HepG2 (cell line): ENCODE measurements at regions not wholly inside any gene's neighbourhood (a gene's known extent, or its start where the extent isn't known, plus 50 kb on each side); places are given as distances from the start of the nearest gene placed in this dataset.

Experiments used
- ATAC-seq: fragments of 200-7000 bp; cut with Tn5 transposase; 3 replicates; pipeline ENCODE4 v1.9.1; 2020; ENCODE audit warnings: mild to moderate bottlenecking, moderate library complexity
- BruUV-seq: library from RNA; stranded (reverse); fragments of 400-500 nt; replicated peaks from 2 replicates; lab custom pipeline; 2021; lab: Mats Ljungman, UMichigan
- CTCF ChIA-PET: fragments of 300-600 bp; formaldehyde crosslinking; extraction: SDS; loops from one replicate; lab custom pipeline; 2021; ENCODE audit warnings: low total read pairs, inconsistent platforms, low intra/inter-chr PET ratio; lab: Yijun Ruan, JAX
- POLR2A ChIA-PET: fragments of 350-600 bp; sonication (Branson Sonifier 250); formaldehyde crosslinking; loops from one replicate; lab custom pipeline; 2020; ENCODE audit warnings: antibody characterized with exemption, inconsistent platforms; lab: Yijun Ruan, JAX
- DNase-seq: peaks from one replicate; pipeline ENCODE4 v3.0.0-alpha.2; 2015; ENCODE audit warnings: low spot score
- FAIRE-seq: peaks from 3 replicates; lab custom pipeline; 2011; peaks lifted over from hg19 to GRCh38; lab: Jason Lieb, UNC
- H2AFZ ChIP-seq: one replicate; pipeline ENCODE4 v1.6.1; 2011; ENCODE audit warnings: low read length, inconsistent platforms
- H3K27ac ChIP-seq: fragments of 300-600 bp; 3 replicates; pipeline ENCODE4 v1.8.0; 2011; ENCODE audit warnings: mixed run types, mild to moderate bottlenecking, mixed read lengths, low read length, inconsistent platforms; ENCODE audit not compliant: insufficient read depth; ENCODE audit errors: extremely low read length
- H3K27me3 ChIP-seq, 2 experiments: fragments of 200-600 bp in 1 of 2; 2 replicates in 1 of 2; 3 replicates in 1 of 2; pipeline versions ENCODE4 v1.6.0 to v1.8.0; 2011; ENCODE audit warnings: low read length in 2 of 2, mild to moderate bottlenecking in 2 of 2, moderate library complexity in 2 of 2, inconsistent platforms in 1 of 2; ENCODE audit not compliant: insufficient read depth in 2 of 2, control insufficient read depth in 1 of 2
- H3K36me3 ChIP-seq, 2 experiments: fragments of 200-600 bp in 1 of 2; replicated peaks in 1 of 2; 2 replicates in 1 of 2; 3 replicates in 1 of 2; pipeline versions ENCODE4 v1.5.1 to v1.8.0; 2011; ENCODE audit warnings: low read length in 2 of 2, inconsistent platforms in 1 of 2; ENCODE audit not compliant: insufficient read depth in 2 of 2, control insufficient read depth in 1 of 2
- H3K4me1 ChIP-seq: 2 replicates; pipeline ENCODE4 v1.5.1; 2012; ENCODE audit warnings: low read length, inconsistent platforms; ENCODE audit not compliant: insufficient read depth
- H3K4me2 ChIP-seq: 2 replicates; pipeline ENCODE4 v1.6.0; 2011; ENCODE audit warnings: low read depth, low read length, inconsistent platforms
- H3K4me3 ChIP-seq, 3 experiments: fragments of 200-600 bp in 1 of 3; sonication (generic), shearing (Covaris generic) in 1 of 3; replicated peaks in 1 of 3; 2 replicates each; pipeline ENCODE4 v1.5.1; 2011 to 2016; ENCODE audit warnings: low read length in 3 of 3, inconsistent platforms in 2 of 3, low read depth in 2 of 3, mild to moderate bottlenecking in 2 of 3, control low read depth in 1 of 3, mixed read lengths in 1 of 3; ENCODE audit not compliant: insufficient read depth in 1 of 3
- H3K79me2 ChIP-seq: one replicate; pipeline ENCODE4 v1.6.1; 2011; ENCODE audit warnings: low read length, inconsistent platforms; ENCODE audit not compliant: insufficient read depth
- H3K9ac ChIP-seq: 2 replicates; pipeline ENCODE4 v1.6.0; 2011; ENCODE audit warnings: mild to moderate bottlenecking, low read depth, low read length, inconsistent platforms; ENCODE audit not compliant: insufficient read depth
- H3K9me3 ChIP-seq: 2 replicates; pipeline ENCODE4 v1.5.1; 2012; ENCODE audit warnings: mild to moderate bottlenecking, low read length
- H4K20me1 ChIP-seq: 2 replicates; pipeline ENCODE4 v1.6.0; 2011; ENCODE audit warnings: inconsistent platforms, mild to moderate bottlenecking, low read length, moderate library complexity; ENCODE audit not compliant: insufficient read depth
- CHCHD3 ChIP-seq: sonication (generic); formaldehyde crosslinking; IDR thresholded peaks from 2 replicates; pipeline ENCODE4 v1.8.0; 2022; ENCODE audit warnings: mild to moderate bottlenecking, missing genetic modification reagents, moderate library complexity
- NR1H2 ChIP-seq: sonication (generic); formaldehyde crosslinking; IDR thresholded peaks from 2 replicates; pipeline ENCODE4 v1.8.1; 2022; ENCODE audit warnings: low read depth, missing genetic modification reagents, borderline replicate concordance
- RXRA ChIP-seq: sonication (generic); formaldehyde crosslinking; IDR thresholded peaks from 2 replicates; pipeline ENCODE4 v1.5.1; 2020; ENCODE audit warnings: missing genetic modification reagents
- SMAD3 ChIP-seq: sonication (generic); formaldehyde crosslinking; IDR thresholded peaks from 2 replicates; pipeline ENCODE4 v1.4.0; 2020; ENCODE audit warnings: missing genetic modification reagents
- TBX3 ChIP-seq: fragments of 450-650 bp; IDR thresholded peaks from 2 replicates; pipeline ENCODE4 v1.6.1; 2017; ENCODE audit warnings: antibody characterized with exemption, mild to moderate bottlenecking, inconsistent platforms, borderline replicate concordance
- ZNF180 ChIP-seq: sonication (generic); formaldehyde crosslinking; IDR thresholded peaks from 2 replicates; pipeline ENCODE4 v1.4.0; 2020; ENCODE audit warnings: low read depth, missing genetic modification reagents, borderline replicate concordance
- ZNF441 ChIP-seq: sonication (generic); formaldehyde crosslinking; IDR thresholded peaks from 2 replicates; pipeline ENCODE4 v1.7.0; 2021; ENCODE audit warnings: missing genetic modification reagents, borderline replicate concordance
- ZNF484 ChIP-seq: sonication (generic); formaldehyde crosslinking; IDR thresholded peaks from 2 replicates; pipeline ENCODE4 v1.5.1; 2020; ENCODE audit warnings: mild to moderate bottlenecking, low read depth, missing genetic modification reagents, borderline replicate concordance
- ZNF501 ChIP-seq: sonication (generic); formaldehyde crosslinking; IDR thresholded peaks from 2 replicates; pipeline ENCODE4 v1.5.1; 2020; ENCODE audit warnings: mild to moderate bottlenecking, moderate library complexity, missing genetic modification reagents
- ZNF850 ChIP-seq: sonication (generic); formaldehyde crosslinking; conservative IDR thresholded peaks from 2 replicates; pipeline ENCODE4 v1.9.0; 2021; ENCODE audit warnings: mild to moderate bottlenecking, missing genetic modification reagents
- ZSCAN20 ChIP-seq: sonication (generic); formaldehyde crosslinking; IDR thresholded peaks from 2 replicates; pipeline ENCODE4 v1.4.0; 2020; ENCODE audit warnings: missing genetic modification reagents, mild to moderate bottlenecking, borderline replicate concordance
- ZSCAN9 ChIP-seq: IDR thresholded peaks from 2 replicates; pipeline ENCODE4 v1.6.1; 2016; ENCODE audit warnings: borderline replicate concordance
- WGBS: methylation state at CpG from one replicate; pipeline ENCODE4 v1.1.6; 2017; ENCODE audit warnings: low lambda C conversion rate; 5-methylcytosine and 5-hydroxymethylcytosine counted together
- in situ Hi-C: cut with HindIII; loops from 2 replicates; pipeline ENCODE4 v1.10.0; 2017; ENCODE audit warnings: low pct_unique_long_range_greater_than_20kb; ENCODE audit not compliant: extremely low pct_ligation_motif_present
- intact Hi-C: fragments of 100-400 bp; cut with micrococcal nuclease; formaldehyde crosslinking; loops from one replicate; pipeline ENCODE4 v1.10.0; 2022; ENCODE audit not compliant: unreplicated experiment
- TF ChIP-seq, protein P1 (sequence below): sonication (generic); formaldehyde crosslinking; IDR thresholded peaks from 2 replicates; pipeline ENCODE4 v1.4.0; 2020; ENCODE audit warnings: mild to moderate bottlenecking, missing genetic modification reagents

DNA sequence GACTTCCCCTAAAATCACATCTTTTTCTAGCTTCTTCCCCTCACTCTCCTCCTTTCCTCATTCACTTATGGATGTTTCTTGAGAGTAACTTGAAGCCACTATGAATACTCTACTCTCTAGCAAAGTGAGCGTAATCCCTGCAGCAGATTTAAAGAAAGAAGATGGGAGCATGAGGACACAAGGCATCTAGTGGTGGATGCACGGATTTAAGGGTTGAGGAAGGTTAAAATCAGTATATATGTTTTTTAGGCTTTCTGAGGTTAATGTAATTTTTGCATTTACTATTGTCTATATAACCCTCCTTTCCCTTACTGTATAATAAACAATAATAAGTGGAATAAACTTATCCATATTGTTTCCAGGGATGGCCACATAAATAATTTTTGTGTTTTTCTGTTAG lies 495.2 kb upstream of the TPK1 start:
- no peak overlapping the region for H3K9ac ChIP-seq
- 3% methylated on average over 2 of the region's 2 CpGs for WGBS
- no TSS peak for BruUV-seq
- no peak overlapping the region for H2AFZ ChIP-seq
- peaks cover 87% of the 10 kb centered on the region for H3K9me3 ChIP-seq
- DNase-seq = no peak
- no peak for TF ChIP-seq ZNF180 (CRISPR knock-in tag)
- TF ChIP-seq, all 625 proteins: peak for 0
- ATAC-seq (no peak), FAIRE-seq (no peak)
- ChIA-PET CTCF (no interaction called here), POLR2A (no interaction called here)
- Histone ChIP-seq H3K27me3 (no peaks in the 10 kb centered on the region), H3K36me3 (no peaks in the 10 kb centered on the region), H3K4me3 (no peak overlapping the region), H3K79me2 (no peaks in the 10 kb centered on the region), H3K4me1 (no peaks in the 10 kb centered on the region), H4K20me1 (no peaks in the 10 kb centered on the region), H3K27ac (no peak overlapping the region), H3K4me2 (no peak overlapping the region)
- intact Hi-C loops (no loop called here), in situ Hi-C loops (no loop called here)

DNA sequence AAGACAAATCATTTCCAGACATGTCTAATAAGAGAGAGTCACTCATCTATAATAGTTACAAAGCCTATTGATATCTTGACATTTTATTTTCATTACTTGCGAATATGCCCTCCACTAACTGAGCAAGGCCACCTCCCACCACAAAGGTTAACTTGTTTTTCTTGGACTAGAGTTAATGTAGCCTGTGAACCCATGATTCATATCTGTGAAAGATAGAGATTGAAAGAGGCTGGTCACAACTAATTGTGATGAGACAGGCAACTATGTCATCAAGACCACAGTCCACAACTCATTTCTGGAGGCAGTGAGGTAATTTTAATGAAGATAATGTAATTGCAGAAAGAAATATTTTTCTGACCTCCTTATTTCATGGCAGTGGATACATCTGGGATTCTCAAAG lies 491.8 kb upstream of the TPK1 start:
- in situ Hi-C loops = no loop called here
- peaks cover 84% of the 10 kb centered on the region for H3K9me3 ChIP-seq
- intact Hi-C loops = no loop called here
- no peak overlapping the region for H2AFZ ChIP-seq
- BruUV-seq = no TSS peak
- no peaks in the 10 kb centered on the region for H3K36me3 ChIP-seq
- CTCF ChIA-PET = no interaction called here
- no peaks in the 10 kb centered on the region for H3K4me1 ChIP-seq
- no peaks in the 10 kb centered on the region for H3K27me3 ChIP-seq
- POLR2A ChIA-PET = no interaction called here
- WGBS = 0% methylated on average over 1 of the region's 1 CpG
- H3K79me2 ChIP-seq = no peaks in the 10 kb centered on the region
- FAIRE-seq = no peak
- no peak overlapping the region for H3K27ac ChIP-seq
- no peak overlapping the region for H3K4me2 ChIP-seq
- no peak overlapping the region for H3K9ac ChIP-seq
- no peaks in the 10 kb centered on the region for H4K20me1 ChIP-seq
- TF ChIP-seq, protein P1, sequence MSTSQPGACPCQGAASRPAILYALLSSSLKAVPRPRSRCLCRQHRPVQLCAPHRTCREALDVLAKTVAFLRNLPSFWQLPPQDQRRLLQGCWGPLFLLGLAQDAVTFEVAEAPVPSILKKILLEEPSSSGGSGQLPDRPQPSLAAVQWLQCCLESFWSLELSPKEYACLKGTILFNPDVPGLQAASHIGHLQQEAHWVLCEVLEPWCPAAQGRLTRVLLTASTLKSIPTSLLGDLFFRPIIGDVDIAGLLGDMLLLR (CRISPR knock-in tag) = no peak
- TF ChIP-seq ZNF484 (no peak), NR1H2 (CRISPR knock-in tag) (no peak), ZSCAN9 (no peak), SMAD3 (CRISPR knock-in tag) (no peak), RXRA (CRISPR knock-in tag) (no peak), ZNF501 (CRISPR knock-in tag) (no peak), CHCHD3 (no peak), ZNF441 (CRISPR knock-in tag) (no peak), TBX3 (no peak), ZSCAN20 (CRISPR knock-in tag) (no peak), ZNF850 (CRISPR knock-in tag) (no peak)
- H3K4me3 ChIP-seq = no peak overlapping the region
- no peak for DNase-seq
- no peak for ATAC-seq
